ENCODE measurements at regions not wholly inside any gene's neighbourhood (a gene's known extent, or its start where the extent isn't known, plus 50 kb on each side); places are given as distances from the start of the nearest gene placed in this dataset.

GRCh38 chr6:12593771-12594529 lies 122.6 kb upstream of the PHACTR1 start:
- DNase-seq = no peak

- no peak for DNase-seq
Observed at GRCh38 chr6:12594530-12594893, 122.1 kb upstream of the PHACTR1 start.

GRCh38 chr6:12595161-12595811 lies 121.3 kb upstream of the PHACTR1 start:
- no peak for DNase-seq

- DNase-seq = no peak
Observed at GRCh38 chr6:12596731-12597130, 119.8 kb upstream of the PHACTR1 start.

- no peak for DNase-seq
Observed at GRCh38 chr6:12598919-12599318, 117.6 kb upstream of the PHACTR1 start.

- DNase-seq = no peak
Observed at GRCh38 chr6:12601881-12602280, 114.7 kb upstream of the PHACTR1 start.

GRCh38 chr6:12602342-12602741 lies 114.2 kb upstream of the PHACTR1 start:
- DNase-seq = no peak

GRCh38 chr6:12602951-12603672 lies 113.5 kb upstream of the PHACTR1 start:
- DNase-seq = no peak

- no peak for DNase-seq
Observed at GRCh38 chr6:12603673-12604049, 112.9 kb upstream of the PHACTR1 start.

- peak; percentile 46 for DNase-seq
Observed at GRCh38 chr6:12605888-12606345, 110.7 kb upstream of the PHACTR1 start.

- DNase-seq = no peak
Observed at GRCh38 chr6:12606616-12607015, 110.0 kb upstream of the PHACTR1 start.

GRCh38 chr6:12608016-12608860 lies 108.3 kb upstream of the PHACTR1 start:
- no peak for DNase-seq

GRCh38 chr6:12608874-12609273 lies 107.7 kb upstream of the PHACTR1 start:
- no peak for DNase-seq

GRCh38 chr6:12609751-12610150 lies 106.8 kb upstream of the PHACTR1 start:
- no peak for DNase-seq

GRCh38 chr6:12610862-12611261 lies 105.7 kb upstream of the PHACTR1 start:
- DNase-seq = no peak

- no peak for DNase-seq
Observed at GRCh38 chr6:12613811-12614210, 102.8 kb upstream of the PHACTR1 start.

- DNase-seq = no peak
Observed at GRCh38 chr6:12614456-12614855, 102.1 kb upstream of the PHACTR1 start.

GRCh38 chr6:12618296-12618695 lies 98.3 kb upstream of the PHACTR1 start:
- DNase-seq = no peak

GRCh38 chr6:12621754-12622153 lies 94.8 kb upstream of the PHACTR1 start:
- DNase-seq = no peak

- DNase-seq = no peak
Observed at GRCh38 chr6:12622566-12622965, 94.0 kb upstream of the PHACTR1 start.

- DNase-seq = no peak
Observed at GRCh38 chr6:12624142-12624837, 92.3 kb upstream of the PHACTR1 start.

GRCh38 chr6:12627053-12627452 lies 89.5 kb upstream of the PHACTR1 start:
- no peak for DNase-seq
